Activated effector memory CD4-positive, alpha-beta T cell treated with Interleukin-2 at 50 U/mL for 16 hours (primary cell): ENCODE measurements at regions not wholly inside any gene's neighbourhood (a gene's known extent, or its start where the extent isn't known, plus 50 kb on each side); places are given as distances from the start of the nearest gene placed in this dataset.

ENCODE experiments used
- DNase-seq: peaks from one replicate; pipeline ENCODE4 v3.0.0-alpha.2; 2020

- no peak for DNase-seq
Measured at GRCh38 chr20:52775786-52776185, 196.4 kb upstream of the TSHZ2 start.

GRCh38 chr20:52768694-52769093 lies 203.5 kb upstream of the TSHZ2 start:
- DNase-seq, result no peak

DNA sequence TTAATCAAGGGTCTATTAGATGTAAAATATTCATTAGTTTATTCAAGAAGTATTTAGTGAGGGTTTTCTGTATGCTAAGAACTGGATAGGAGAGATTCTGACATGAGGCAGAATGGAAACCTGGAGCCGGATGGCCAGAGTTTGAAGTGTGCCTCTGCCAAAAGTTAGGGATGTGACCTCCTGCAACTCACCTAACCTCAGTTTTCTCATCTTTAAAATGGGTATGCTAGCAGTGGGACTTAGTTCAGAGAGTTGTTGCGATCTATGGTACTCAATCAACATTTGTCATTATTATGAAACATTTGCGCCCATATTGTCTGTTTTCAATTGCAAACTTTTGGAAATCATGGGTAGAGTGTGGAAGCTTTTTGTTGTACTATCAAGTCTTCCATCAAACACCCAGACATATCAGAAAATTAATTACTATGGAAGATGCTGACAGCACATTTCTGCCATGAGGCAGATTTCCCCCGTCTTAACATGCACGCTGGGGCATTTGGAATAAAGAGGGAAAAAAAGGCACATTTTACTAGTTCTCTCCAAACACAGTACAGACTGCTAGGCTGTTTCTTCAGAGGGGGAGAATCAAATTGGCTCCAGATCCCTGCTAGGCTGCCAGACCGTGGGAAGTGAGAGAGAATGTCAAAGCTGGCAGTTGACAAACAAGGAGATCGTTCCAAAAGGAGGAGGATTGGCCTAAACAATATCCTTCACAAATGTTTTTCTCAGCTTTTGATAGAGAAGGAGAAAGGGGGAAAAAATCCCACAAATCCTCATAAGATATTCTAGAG lies 205.3 kb upstream of the TSHZ2 start:
- DNase-seq, result no peak

DNA sequence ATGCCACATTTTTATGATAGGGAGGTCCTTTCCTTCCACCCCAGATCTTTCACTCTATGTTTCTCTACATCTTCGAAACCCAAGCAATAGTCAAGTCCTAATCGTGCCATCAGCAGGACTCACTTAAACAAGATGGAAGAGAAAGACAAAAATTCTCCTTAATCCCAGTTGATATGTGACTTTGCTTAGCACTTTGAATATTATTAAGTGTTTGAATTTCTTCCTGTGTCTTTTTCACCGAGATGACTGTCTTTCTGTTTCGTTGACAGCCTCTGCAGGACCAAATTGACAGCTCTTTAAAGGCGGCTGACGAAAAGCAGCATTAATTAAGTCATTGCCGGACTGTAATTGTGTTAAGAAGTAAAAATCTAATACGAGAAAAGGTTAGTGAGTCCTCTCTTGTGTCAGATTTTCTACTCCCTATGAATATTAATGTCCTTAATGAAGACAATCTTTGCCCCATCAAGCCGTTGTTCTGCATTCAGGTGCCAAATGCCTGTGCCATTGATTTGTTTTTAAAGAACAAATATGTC lies 208.8 kb upstream of the TSHZ2 start:
- no peak for DNase-seq

- no peak for DNase-seq
Measured at GRCh38 chr20:52761867-52762266, 210.3 kb upstream of the TSHZ2 start.

GRCh38 chr20:52760791-52761190 lies 211.4 kb upstream of the TSHZ2 start:
- DNase-seq, result no peak

DNA sequence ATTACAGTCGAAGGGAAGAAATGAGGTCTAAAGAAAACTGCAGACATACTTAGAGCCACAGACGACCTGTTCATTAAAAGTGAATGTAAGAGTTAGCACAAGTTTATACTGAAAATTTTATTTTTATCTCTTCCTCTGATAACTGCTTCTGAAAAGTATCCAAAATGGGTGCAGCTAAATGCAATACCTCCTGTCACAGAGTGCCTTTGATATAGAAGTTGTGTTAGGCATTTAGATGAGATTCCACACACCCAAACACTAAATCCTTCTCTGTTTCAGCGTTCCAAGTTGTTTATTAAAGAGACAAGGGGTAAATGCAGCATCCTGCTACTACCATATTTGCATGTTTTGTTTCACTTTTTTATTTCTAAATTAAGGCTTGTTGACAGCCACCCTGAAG lies 214.7 kb upstream of the TSHZ2 start:
- DNase-seq, result no peak

DNA sequence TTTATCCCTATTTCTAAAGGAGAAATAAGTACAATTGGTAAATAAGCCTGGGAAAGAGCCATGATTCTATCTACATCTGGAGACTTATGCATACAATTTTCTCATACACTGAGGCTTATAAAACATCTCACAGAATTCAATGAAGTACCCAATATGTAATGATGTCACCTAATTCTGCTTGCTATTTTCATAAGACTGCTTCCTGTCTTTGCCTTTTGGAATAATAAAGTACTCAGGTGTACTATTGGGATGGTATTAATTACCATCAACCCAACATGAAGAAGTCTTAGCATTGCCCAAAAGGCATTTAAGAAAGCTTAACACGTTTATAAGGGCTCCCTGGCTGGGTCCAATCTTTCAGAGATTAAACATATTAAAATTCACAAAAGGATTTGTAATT lies 216.4 kb upstream of the TSHZ2 start:
- DNase-seq, result no peak

DNA sequence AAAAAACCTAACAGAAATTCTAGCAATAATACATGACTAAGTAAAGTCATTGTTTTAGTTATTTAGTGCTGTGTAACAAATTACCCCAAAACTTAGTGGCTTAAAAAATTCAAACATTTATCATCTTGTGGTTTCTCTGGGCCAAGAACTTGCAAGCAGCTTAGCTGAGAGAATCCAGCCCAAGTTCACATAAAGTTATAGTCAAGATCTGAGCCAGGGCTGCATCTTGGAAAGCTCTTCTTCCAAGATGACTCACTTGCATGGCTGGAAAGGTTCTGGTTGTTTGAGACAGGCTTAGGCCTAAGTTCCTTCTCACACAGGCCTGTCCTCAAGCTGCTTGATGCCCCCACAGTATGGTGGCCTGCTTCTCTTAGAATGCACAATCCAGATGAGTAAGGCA lies 217.8 kb upstream of the TSHZ2 start:
- no peak for DNase-seq

GRCh38 chr20:52752023-52752422 lies 220.1 kb upstream of the TSHZ2 start:
- DNase-seq, result no peak

DNA sequence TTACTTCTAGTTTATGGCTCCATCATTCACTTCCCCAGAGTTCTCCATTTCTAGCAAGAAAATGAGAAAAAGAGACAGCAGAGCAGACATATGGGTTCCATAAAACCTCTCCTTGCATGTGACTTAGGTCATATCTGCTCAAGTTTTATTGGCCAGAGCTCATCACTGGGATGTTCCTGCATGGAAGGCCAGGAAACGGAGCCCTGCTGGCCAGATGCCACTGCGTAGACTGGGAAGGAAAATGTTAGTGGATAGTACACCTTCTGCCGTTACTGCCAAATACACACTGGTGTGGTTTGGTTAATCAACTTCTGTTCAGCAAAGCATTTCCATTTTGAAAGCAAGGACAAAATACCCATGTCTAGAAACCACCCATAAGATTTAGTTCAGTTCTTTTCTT lies 220.6 kb upstream of the TSHZ2 start:
- DNase-seq, result no peak

DNA sequence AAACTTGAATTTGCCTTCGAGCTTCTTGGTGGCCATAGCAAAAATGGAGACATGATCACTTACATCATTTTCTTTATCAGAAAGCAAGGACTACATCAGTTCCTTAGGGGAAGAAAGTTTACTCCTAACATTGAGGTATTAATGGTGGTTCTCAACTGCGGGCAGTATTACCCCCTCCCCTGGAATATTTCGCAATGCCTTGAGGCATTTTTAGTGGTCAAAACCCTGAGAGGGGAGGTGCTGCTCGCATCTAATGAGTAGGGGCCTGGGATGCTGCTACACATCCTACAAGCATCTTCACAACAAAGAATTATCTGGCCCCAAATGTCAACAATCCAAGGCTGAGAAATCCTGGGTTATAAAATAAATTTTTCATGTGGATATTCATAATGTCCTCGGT lies 222.2 kb upstream of the TSHZ2 start:
- no peak for DNase-seq

DNA sequence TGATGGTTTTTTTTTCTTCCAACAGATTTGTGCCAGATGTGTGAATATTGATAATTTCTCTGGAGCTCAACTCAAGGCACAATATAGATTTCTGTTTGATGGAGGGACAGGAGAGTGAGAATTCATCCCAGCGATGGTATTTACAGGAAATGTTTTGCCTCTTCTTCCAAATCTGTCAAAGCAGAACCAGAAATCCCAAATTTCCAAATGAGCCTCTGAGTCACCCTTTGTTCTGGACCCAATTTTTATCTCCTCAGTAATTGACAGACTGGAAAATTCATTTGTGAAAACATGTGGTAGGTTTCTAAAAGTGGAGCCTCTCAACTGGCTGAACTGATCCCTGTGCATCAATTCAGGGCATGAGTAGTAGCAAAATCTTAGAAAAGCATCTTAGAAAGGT lies 223.2 kb upstream of the TSHZ2 start:
- DNase-seq, result no peak

GRCh38 chr20:52748285-52748932 lies 223.7 kb upstream of the TSHZ2 start:
- no peak for DNase-seq

DNA sequence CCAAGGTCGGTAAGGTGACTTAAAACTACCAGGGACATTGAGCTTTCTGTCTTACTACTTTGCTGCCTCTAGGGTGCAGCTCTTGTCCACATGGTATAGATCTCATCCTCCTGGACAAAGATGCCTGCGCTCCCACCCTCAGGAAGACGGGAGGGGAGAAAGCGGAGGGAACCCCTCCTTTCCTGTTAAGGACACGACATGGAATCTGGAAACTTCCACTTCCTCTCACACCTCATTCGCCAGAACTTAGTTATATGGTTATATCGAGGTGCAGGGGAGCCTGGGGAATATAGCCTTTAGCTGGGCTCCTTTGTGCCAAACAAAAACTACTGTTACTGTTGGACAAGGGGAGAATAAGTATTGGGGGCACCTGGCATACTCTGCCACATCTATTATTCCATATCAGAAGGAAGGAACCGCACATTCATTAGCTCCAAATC lies 224.3 kb upstream of the TSHZ2 start:
- no peak for DNase-seq

GRCh38 chr20:52746770-52747169 lies 225.4 kb upstream of the TSHZ2 start:
- DNase-seq, result no peak

DNA sequence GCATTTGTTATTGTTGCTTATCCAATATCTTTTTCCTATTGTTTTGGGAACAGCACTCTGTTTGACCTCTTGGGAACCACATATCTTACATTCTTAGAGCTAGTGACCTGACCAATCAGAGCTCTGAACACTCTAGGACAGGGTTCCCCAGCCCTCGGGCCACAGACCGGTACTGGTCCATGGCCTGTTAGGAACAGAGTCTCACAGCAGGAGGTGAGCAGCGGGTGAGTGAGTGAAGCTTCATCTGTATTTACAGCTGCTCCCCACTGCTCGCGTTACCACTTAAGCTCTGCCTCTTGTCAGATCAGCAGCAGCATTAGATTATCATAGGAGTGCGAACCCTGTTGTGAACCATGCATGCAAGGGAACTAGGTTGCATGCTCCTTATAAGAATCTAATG lies 226.0 kb upstream of the TSHZ2 start:
- no peak for DNase-seq

DNA sequence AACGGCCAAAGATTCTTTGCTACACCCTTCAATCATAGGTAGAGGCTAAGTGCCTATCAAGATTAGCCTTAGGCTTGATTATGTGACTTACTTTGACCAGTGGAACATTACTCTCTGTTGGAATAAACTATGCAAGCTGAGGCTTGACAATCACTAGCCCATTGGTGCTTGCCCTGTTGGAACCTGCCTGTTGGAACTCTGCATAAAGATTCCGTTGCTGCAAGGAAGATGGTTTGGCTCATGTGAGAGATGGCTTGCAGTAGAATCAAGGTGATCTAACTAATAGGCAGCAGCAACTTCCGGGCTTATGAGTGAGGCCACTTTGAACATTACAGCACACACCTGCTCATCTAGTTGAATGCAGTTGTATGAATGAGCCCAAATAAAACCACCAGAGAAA lies 227.7 kb upstream of the TSHZ2 start:
- no peak for DNase-seq

DNA sequence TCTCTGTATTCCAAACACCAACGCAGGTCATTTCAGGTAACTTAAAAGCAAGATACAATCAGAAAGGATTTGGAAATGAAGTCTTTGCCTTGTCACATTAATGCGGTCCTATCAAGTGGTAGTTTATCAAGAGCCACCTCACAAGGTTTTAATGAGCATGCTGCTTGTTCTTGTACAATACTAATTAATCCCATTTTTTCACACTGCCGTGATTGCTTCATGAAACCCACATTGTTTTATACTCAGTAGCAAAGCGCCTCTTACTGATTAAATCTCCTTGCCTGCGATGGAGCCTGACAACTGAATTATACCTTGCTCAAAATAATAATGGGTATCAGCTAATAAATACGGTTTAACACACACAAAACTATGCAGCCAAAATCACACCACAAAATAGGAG lies 234.1 kb upstream of the TSHZ2 start:
- no peak for DNase-seq

DNA sequence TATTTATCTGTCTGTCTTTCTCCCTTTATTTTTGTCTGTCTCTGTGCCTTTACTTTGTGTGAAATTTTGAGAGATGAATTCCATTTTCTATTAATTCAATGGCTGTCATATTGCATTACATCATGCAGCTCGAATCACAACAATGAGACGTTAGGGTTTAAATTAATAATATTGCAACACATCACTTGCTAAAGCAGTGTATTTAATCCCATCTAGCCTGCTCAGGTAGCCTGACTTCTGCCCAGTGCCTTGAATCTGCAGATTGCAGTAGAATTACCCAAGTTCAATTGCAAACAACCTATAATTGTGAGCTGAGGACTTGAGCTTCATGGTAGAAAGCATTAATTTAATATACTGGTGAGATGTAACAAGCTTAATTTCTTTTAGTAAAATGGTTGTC lies 235.7 kb upstream of the TSHZ2 start:
- DNase-seq, result no peak

DNA sequence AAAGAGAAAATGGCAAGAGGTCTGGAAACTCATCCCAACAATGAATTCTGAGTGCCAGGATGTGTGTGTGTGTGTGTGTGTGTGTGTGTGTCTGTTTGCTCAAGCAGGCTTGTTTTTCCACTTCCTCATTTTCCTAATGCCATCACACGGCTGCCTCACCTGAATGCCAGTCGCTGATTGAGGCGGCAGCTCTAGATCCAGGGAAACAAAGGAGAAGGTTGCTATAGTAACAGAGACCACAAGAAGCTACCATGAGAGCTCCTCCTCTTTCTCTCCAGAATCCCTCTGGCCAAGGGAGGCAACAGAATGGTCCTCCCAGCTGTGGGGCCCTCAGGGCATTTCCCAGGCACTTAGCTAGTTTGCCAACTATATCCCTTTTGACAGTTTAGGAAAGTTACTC lies 241.1 kb upstream of the TSHZ2 start:
- DNase-seq, result no peak

- DNase-seq, result no peak
Measured at GRCh38 chr20:52727740-52728456, 244.3 kb upstream of the TSHZ2 start.

GRCh38 chr20:52724541-52724940 lies 247.6 kb upstream of the TSHZ2 start:
- no peak for DNase-seq
